ENCODE measurements at regions not wholly inside any gene's neighbourhood (a gene's known extent, or its start where the extent isn't known, plus 50 kb on each side); places are given as distances from the start of the nearest gene placed in this dataset.

- H3K4me3 Mint-ChIP-seq (ENCODE audit: unreplicated experiment), result no peak overlapping the region
- no peaks in the 10 kb centered on the region for H3K9me3 Mint-ChIP-seq (ENCODE audit: unreplicated experiment)
- TF ChIP-seq CTCF (IDR thresholded peaks at IDR 0.05; ENCODE audit: partially characterized antibody, unreplicated experiment), result no peak
- H3K27ac Mint-ChIP-seq (ENCODE audit: unreplicated experiment), result no peak overlapping the region
- no peaks in the 10 kb centered on the region for H3K36me3 Mint-ChIP-seq (ENCODE audit: unreplicated experiment)
- DNase-seq, result no peak
- peaks cover 10% of the 10 kb centered on the region for H3K4me1 Mint-ChIP-seq (ENCODE audit: low read depth, unreplicated experiment)
- H3K27me3 Mint-ChIP-seq (ENCODE audit: unreplicated experiment), result peaks cover 3% of the 10 kb centered on the region
Measured at GRCh38 chr16:49930841-49931240, 74.9 kb upstream of the ZNF423 start.

GRCh38 chr16:49931266-49931665 is 75.4 kb upstream of the ZNF423 start:
- no peak for DNase-seq
- TF ChIP-seq CTCF (IDR thresholded peaks at IDR 0.05; ENCODE audit: partially characterized antibody, unreplicated experiment), result no peak
- H3K27me3 Mint-ChIP-seq (ENCODE audit: unreplicated experiment), result peaks cover 3% of the 10 kb centered on the region
- no peaks in the 10 kb centered on the region for H3K9me3 Mint-ChIP-seq (ENCODE audit: unreplicated experiment)
- peaks cover 10% of the 10 kb centered on the region for H3K4me1 Mint-ChIP-seq (ENCODE audit: low read depth, unreplicated experiment)
- no peak overlapping the region for H3K27ac Mint-ChIP-seq (ENCODE audit: unreplicated experiment)
- H3K4me3 Mint-ChIP-seq (ENCODE audit: unreplicated experiment), result no peak overlapping the region
- no peaks in the 10 kb centered on the region for H3K36me3 Mint-ChIP-seq (ENCODE audit: unreplicated experiment)

- Mint-ChIP-seq H3K4me1 (ENCODE audit: low read depth, unreplicated experiment) (peaks cover 10% of the 10 kb centered on the region), H3K27me3 (ENCODE audit: unreplicated experiment) (peaks cover 3% of the 10 kb centered on the region), H3K36me3 (ENCODE audit: unreplicated experiment) (no peaks in the 10 kb centered on the region), H3K4me3 (ENCODE audit: unreplicated experiment) (no peak overlapping the region), H3K9me3 (ENCODE audit: unreplicated experiment) (no peaks in the 10 kb centered on the region), H3K27ac (ENCODE audit: unreplicated experiment) (no peak overlapping the region)
- TF ChIP-seq CTCF (IDR thresholded peaks at IDR 0.05; ENCODE audit: partially characterized antibody, unreplicated experiment), result no peak
- DNase-seq, result no peak
Measured at GRCh38 chr16:49931916-49932315, 76.0 kb upstream of the ZNF423 start.

- no peak overlapping the region for H3K4me3 Mint-ChIP-seq (ENCODE audit: unreplicated experiment)
- no peak for DNase-seq
- no peak for TF ChIP-seq CTCF (IDR thresholded peaks at IDR 0.05; ENCODE audit: partially characterized antibody, unreplicated experiment)
- peaks cover 3% of the 10 kb centered on the region for H3K27me3 Mint-ChIP-seq (ENCODE audit: unreplicated experiment)
- H3K9me3 Mint-ChIP-seq (ENCODE audit: unreplicated experiment), result no peaks in the 10 kb centered on the region
- H3K27ac Mint-ChIP-seq (ENCODE audit: unreplicated experiment), result no peak overlapping the region
- peaks cover 10% of the 10 kb centered on the region for H3K4me1 Mint-ChIP-seq (ENCODE audit: low read depth, unreplicated experiment)
- no peaks in the 10 kb centered on the region for H3K36me3 Mint-ChIP-seq (ENCODE audit: unreplicated experiment)
Measured at GRCh38 chr16:49932434-49932833, 76.5 kb upstream of the ZNF423 start.

GRCh38 chr16:49932946-49933345 is 77.0 kb upstream of the ZNF423 start:
- no peak for TF ChIP-seq CTCF (IDR thresholded peaks at IDR 0.05; ENCODE audit: partially characterized antibody, unreplicated experiment)
- DNase-seq, result no peak
- Mint-ChIP-seq H3K27me3 (ENCODE audit: unreplicated experiment) (peaks cover 3% of the 10 kb centered on the region), H3K4me3 (ENCODE audit: unreplicated experiment) (no peak overlapping the region), H3K9me3 (ENCODE audit: unreplicated experiment) (peaks cover under 1% of the 10 kb centered on the region), H3K27ac (ENCODE audit: unreplicated experiment) (peak overlapping the region; percentile 72), H3K36me3 (ENCODE audit: unreplicated experiment) (peaks cover 3% of the 10 kb centered on the region), H3K4me1 (ENCODE audit: low read depth, unreplicated experiment) (peaks cover 10% of the 10 kb centered on the region)

All from glutamatergic neuron (in vitro differentiated cells).